CD4-positive, alpha-beta memory T cell (primary cell): ENCODE measurements at regions not wholly inside any gene's neighbourhood (a gene's known extent, or its start where the extent isn't known, plus 50 kb on each side); places are given as distances from the start of the nearest gene placed in this dataset.

ENCODE experiments used
- CTCF ChIA-PET: fragments of 350-600 bp; sonication (Branson Sonifier 250); formaldehyde crosslinking; loops from one replicate; lab custom pipeline; 2021; ENCODE audit warnings: inconsistent platforms; ENCODE audit not compliant: partially characterized antibody; lab: Charles Lee
- POLR2A ChIA-PET: fragments of 350-600 bp; sonication (Branson Sonifier 250); formaldehyde crosslinking; loops from one replicate; lab custom pipeline; 2021; ENCODE audit not compliant: partially characterized antibody; lab: Charles Lee
- DNase-seq, 5 donors: peaks; one replicate each; pipeline versions ENCODE4 v3.0.0 to v3.0.0-alpha.2; 2020 to 2022; ENCODE audit warnings: mixed read lengths in 1 of 5
- H3K27ac ChIP-seq: one replicate; pipeline ENCODE4 v1.7.0; 2013; ENCODE audit warnings: low read depth, low read length
- H3K27me3 ChIP-seq: 2 replicates; pipeline ENCODE4 v1.7.0; 2013; ENCODE audit warnings: mild to moderate bottlenecking, low read length, moderate library complexity; ENCODE audit not compliant: insufficient read depth
- H3K36me3 ChIP-seq: 2 replicates; pipeline ENCODE4 v1.7.0; 2013; ENCODE audit warnings: mild to moderate bottlenecking, low read length, moderate library complexity; ENCODE audit not compliant: insufficient read depth
- H3K4me1 ChIP-seq: 2 replicates; pipeline ENCODE4 v1.7.0; 2013; ENCODE audit warnings: mild to moderate bottlenecking, low read length, moderate library complexity; ENCODE audit not compliant: insufficient read depth
- H3K4me3 ChIP-seq, 2 donors: one replicate each; pipeline ENCODE4 v1.7.0; 2013; ENCODE audit warnings: low read length in 2 of 2, mild to moderate bottlenecking in 1 of 2
- H3K9me3 ChIP-seq, 2 donors: one replicate each; pipeline ENCODE4 v1.7.0; 2013; ENCODE audit warnings: low read length in 2 of 2, control low read depth in 1 of 2; ENCODE audit not compliant: control insufficient read depth in 1 of 2
- H3K27ac Mint-ChIP-seq, 7 donors: one replicate each; pipeline ENCODE4 v1.8.0; 2020 to 2021; ENCODE audit warnings: mixed read lengths in 7 of 7, mild to moderate bottlenecking in 6 of 7, inconsistent platforms in 3 of 7, moderate library complexity in 3 of 7
- H3K27me3 Mint-ChIP-seq, 2 donors: one replicate each; pipeline ENCODE4 v1.8.0; 2020 to 2021; ENCODE audit warnings: mixed read lengths in 2 of 2
- H3K36me3 Mint-ChIP-seq, 2 donors: one replicate each; pipeline ENCODE4 v1.8.0; 2020 to 2021; ENCODE audit warnings: mixed read lengths in 2 of 2, inconsistent platforms in 1 of 2, mild to moderate bottlenecking in 1 of 2
- H3K4me1 Mint-ChIP-seq, 4 donors: one replicate each; pipeline ENCODE4 v1.8.0; 2020 to 2021; ENCODE audit warnings: mixed read lengths in 4 of 4, mild to moderate bottlenecking in 1 of 4
- H3K4me3 Mint-ChIP-seq, 8 donors: one replicate each; pipeline ENCODE4 v1.8.0; 2020 to 2021; ENCODE audit warnings: mixed read lengths in 8 of 8, mild to moderate bottlenecking in 7 of 8, moderate library complexity in 6 of 8, inconsistent platforms in 3 of 8
- H3K9me3 Mint-ChIP-seq, 8 donors: one replicate each; pipeline ENCODE4 v1.8.0; 2020 to 2021; ENCODE audit warnings: mixed read lengths in 8 of 8, mild to moderate bottlenecking in 5 of 8, inconsistent platforms in 3 of 8, moderate library complexity in 1 of 8
- intact Hi-C: fragments of 100-400 bp; cut with micrococcal nuclease; formaldehyde crosslinking; loops from one replicate; pipeline ENCODE4 v1.15.1; 2023

- intact Hi-C loops, result no loop called here
- no peaks in the 10 kb centered on the region for H3K9me3 ChIP-seq
- no peak overlapping the region for H3K4me3 ChIP-seq
- no peak overlapping the region for H3K27ac ChIP-seq
- no peaks in the 10 kb centered on the region for H3K9me3 Mint-ChIP-seq
- no peaks in the 10 kb centered on the region for H3K27me3 ChIP-seq
- no peaks in the 10 kb centered on the region for H3K4me1 Mint-ChIP-seq
- no peaks in the 10 kb centered on the region for H3K4me1 ChIP-seq
- H3K36me3 Mint-ChIP-seq, result no peaks in the 10 kb centered on the region
- CTCF ChIA-PET, result no interaction called here
- H3K27ac Mint-ChIP-seq, result no peak overlapping the region
- no peaks in the 10 kb centered on the region for H3K27me3 Mint-ChIP-seq
- H3K36me3 ChIP-seq, result no peaks in the 10 kb centered on the region
- H3K4me3 Mint-ChIP-seq, result no peak overlapping the region
- POLR2A ChIA-PET, result no interaction called here
- DNase-seq, result no peak
Observed at GRCh38 chrX:98516120-98516519, 1632.4 kb downstream of the RPA4 start.

- no peaks in the 10 kb centered on the region for H3K4me1 ChIP-seq
- no peaks in the 10 kb centered on the region for H3K4me1 Mint-ChIP-seq
- H3K9me3 ChIP-seq, result no peaks in the 10 kb centered on the region
- CTCF ChIA-PET, result no interaction called here
- no peaks in the 10 kb centered on the region for H3K36me3 ChIP-seq
- peaks cover 0 to 2% (median 0%) of the 10 kb centered on the region in 8 donors for H3K9me3 Mint-ChIP-seq
- H3K4me3 ChIP-seq, result no peak overlapping the region
- no peaks in the 10 kb centered on the region for H3K27me3 ChIP-seq
- no peak for DNase-seq
- H3K27ac Mint-ChIP-seq, result no peak overlapping the region
- POLR2A ChIA-PET, result no interaction called here
- H3K27ac ChIP-seq, result no peak overlapping the region
- intact Hi-C loops, result no loop called here
- H3K27me3 Mint-ChIP-seq, result no peaks in the 10 kb centered on the region
- H3K4me3 Mint-ChIP-seq, result no peak overlapping the region
- no peaks in the 10 kb centered on the region for H3K36me3 Mint-ChIP-seq
Observed at GRCh38 chrX:98523026-98523425, 1639.3 kb downstream of the RPA4 start.

GRCh38 chrX:98523521-98523920 is 1639.8 kb downstream of the RPA4 start:
- H3K4me3 Mint-ChIP-seq, result no peak overlapping the region
- peaks cover 0 to 2% (median 0%) of the 10 kb centered on the region in 8 donors for H3K9me3 Mint-ChIP-seq
- no peaks in the 10 kb centered on the region for H3K36me3 Mint-ChIP-seq
- POLR2A ChIA-PET, result no interaction called here
- no peaks in the 10 kb centered on the region for H3K4me1 Mint-ChIP-seq
- no peak overlapping the region for H3K27ac Mint-ChIP-seq
- DNase-seq, result no peak
- Histone ChIP-seq H3K27ac (no peak overlapping the region), H3K4me3 (no peak overlapping the region), H3K36me3 (no peaks in the 10 kb centered on the region), H3K27me3 (no peaks in the 10 kb centered on the region), H3K4me1 (no peaks in the 10 kb centered on the region), H3K9me3 (no peaks in the 10 kb centered on the region)
- intact Hi-C loops, result no loop called here
- CTCF ChIA-PET, result no interaction called here
- H3K27me3 Mint-ChIP-seq, result no peaks in the 10 kb centered on the region

GRCh38 chrX:98548519-98548918 is 1664.8 kb downstream of the RPA4 start:
- CTCF ChIA-PET, result no interaction called here

GRCh38 chrX:98568795-98569194 is 1685.1 kb downstream of the RPA4 start:
- Mint-ChIP-seq H3K27ac (no peak overlapping the region), H3K4me1 (no peaks in the 10 kb centered on the region), H3K27me3 (no peaks in the 10 kb centered on the region), H3K4me3 (no peak overlapping the region), H3K9me3 (peaks cover 0 to 2% (median 0%) of the 10 kb centered on the region in 8 donors), H3K36me3 (no peaks in the 10 kb centered on the region)
- Histone ChIP-seq H3K4me1 (no peaks in the 10 kb centered on the region), H3K4me3 (no peak overlapping the region), H3K9me3 (no peaks in the 10 kb centered on the region), H3K27me3 (no peaks in the 10 kb centered on the region), H3K27ac (no peak overlapping the region), H3K36me3 (no peaks in the 10 kb centered on the region)
- DNase-seq, result no peak
- CTCF ChIA-PET, result no interaction called here
- intact Hi-C loops, result no loop called here
- POLR2A ChIA-PET, result no interaction called here

More at GRCh38 chrX:98548519-98548918, 1664.8 kb downstream of the RPA4 start:
- POLR2A ChIA-PET, result no interaction called here
- Histone ChIP-seq H3K27me3 (no peaks in the 10 kb centered on the region), H3K4me3 (no peak overlapping the region), H3K36me3 (no peaks in the 10 kb centered on the region), H3K27ac (no peak overlapping the region), H3K9me3 (no peaks in the 10 kb centered on the region), H3K4me1 (no peaks in the 10 kb centered on the region)
- intact Hi-C loops, result no loop called here
- Mint-ChIP-seq H3K4me1 (no peaks in the 10 kb centered on the region), H3K27ac (no peak overlapping the region), H3K27me3 (no peaks in the 10 kb centered on the region), H3K4me3 (no peak overlapping the region), H3K9me3 (peaks cover 0 to 1% (median 0%) of the 10 kb centered on the region in 8 donors), H3K36me3 (no peaks in the 10 kb centered on the region)
- DNase-seq, result no peak

DNA sequence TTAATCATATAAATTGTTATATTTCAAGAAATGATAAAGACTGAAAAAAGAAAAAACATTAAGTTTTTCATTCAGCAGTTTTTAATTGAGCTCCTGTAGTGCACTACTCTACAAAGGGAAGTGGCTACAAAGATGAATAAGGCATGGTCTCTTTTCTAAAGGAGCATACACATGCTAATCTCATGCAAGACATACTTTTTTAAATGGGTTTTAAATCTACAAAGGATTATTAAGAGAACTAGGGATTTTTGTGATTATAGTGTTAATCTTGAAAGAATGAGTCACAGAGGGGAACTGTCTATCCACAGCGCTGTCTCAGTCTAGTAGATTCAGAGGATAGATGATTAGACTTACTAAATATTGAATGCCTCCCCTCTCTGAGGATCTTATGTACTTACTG is 1722.2 kb downstream of the RPA4 start:
- CTCF ChIA-PET, result no interaction called here

GRCh38 chrX:98607739-98608138 is 1724.0 kb downstream of the RPA4 start:
- Mint-ChIP-seq H3K36me3 (no peaks in the 10 kb centered on the region), H3K4me1 (no peaks in the 10 kb centered on the region), H3K4me3 (no peak overlapping the region), H3K9me3 (peaks cover 0 to 2% (median 0%) of the 10 kb centered on the region in 8 donors), H3K27ac (no peak overlapping the region), H3K27me3 (no peaks in the 10 kb centered on the region)
- no peaks in the 10 kb centered on the region for H3K36me3 ChIP-seq
- no peak overlapping the region for H3K27ac ChIP-seq
- no peaks in the 10 kb centered on the region for H3K9me3 ChIP-seq
- intact Hi-C loops, result no loop called here
- POLR2A ChIA-PET, result no interaction called here
- CTCF ChIA-PET, result no interaction called here
- DNase-seq, result no peak
- no peak overlapping the region for H3K4me3 ChIP-seq
- H3K27me3 ChIP-seq, result no peaks in the 10 kb centered on the region
- no peaks in the 10 kb centered on the region for H3K4me1 ChIP-seq

More for the DNA sequence above, 1722.2 kb downstream of the RPA4 start:
- POLR2A ChIA-PET, result no interaction called here
- Mint-ChIP-seq H3K36me3 (no peaks in the 10 kb centered on the region), H3K4me3 (no peak overlapping the region), H3K27me3 (no peaks in the 10 kb centered on the region), H3K27ac (no peak overlapping the region), H3K4me1 (no peaks in the 10 kb centered on the region), H3K9me3 (peaks cover 0 to 2% (median 0%) of the 10 kb centered on the region in 8 donors)
- Histone ChIP-seq H3K36me3 (no peaks in the 10 kb centered on the region), H3K4me1 (no peaks in the 10 kb centered on the region), H3K27ac (no peak overlapping the region), H3K27me3 (no peaks in the 10 kb centered on the region), H3K4me3 (no peak overlapping the region), H3K9me3 (no peaks in the 10 kb centered on the region)
- no peak for DNase-seq
- intact Hi-C loops, result no loop called here

DNA sequence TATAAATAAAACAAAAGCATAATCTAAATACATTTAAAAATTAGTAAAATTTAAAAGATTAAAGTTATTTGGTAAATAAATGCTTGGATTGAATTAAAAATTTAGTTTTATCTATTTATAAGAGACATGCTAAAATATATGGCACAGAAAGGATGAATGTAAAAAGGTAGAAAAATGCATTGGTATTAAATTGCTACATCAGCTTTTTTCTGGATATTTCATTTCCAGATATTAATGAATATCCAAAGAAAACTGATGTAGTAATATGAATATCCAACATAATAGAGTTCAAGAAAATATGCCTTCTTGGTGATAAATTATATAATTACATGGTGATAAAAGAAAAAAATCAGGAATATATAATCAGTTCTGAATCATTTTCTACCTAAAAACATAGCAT is 1743.9 kb downstream of the RPA4 start:
- Mint-ChIP-seq H3K4me1 (no peaks in the 10 kb centered on the region), H3K36me3 (no peaks in the 10 kb centered on the region), H3K4me3 (no peak overlapping the region), H3K27ac (no peak overlapping the region), H3K27me3 (no peaks in the 10 kb centered on the region), H3K9me3 (peaks cover 0 to 1% (median 0%) of the 10 kb centered on the region in 8 donors)
- ChIA-PET CTCF (no interaction called here), POLR2A (no interaction called here)
- H3K27me3 ChIP-seq, result no peaks in the 10 kb centered on the region
- intact Hi-C loops, result no loop called here
- H3K4me1 ChIP-seq, result no peaks in the 10 kb centered on the region
- no peak for DNase-seq
- no peak overlapping the region for H3K4me3 ChIP-seq
- no peak overlapping the region for H3K27ac ChIP-seq
- H3K36me3 ChIP-seq, result no peaks in the 10 kb centered on the region
- H3K9me3 ChIP-seq, result no peaks in the 10 kb centered on the region
